ENCODE measurements at regions not wholly inside any gene's neighbourhood (a gene's known extent, or its start where the extent isn't known, plus 50 kb on each side); places are given as distances from the start of the nearest gene placed in this dataset.

DNA sequence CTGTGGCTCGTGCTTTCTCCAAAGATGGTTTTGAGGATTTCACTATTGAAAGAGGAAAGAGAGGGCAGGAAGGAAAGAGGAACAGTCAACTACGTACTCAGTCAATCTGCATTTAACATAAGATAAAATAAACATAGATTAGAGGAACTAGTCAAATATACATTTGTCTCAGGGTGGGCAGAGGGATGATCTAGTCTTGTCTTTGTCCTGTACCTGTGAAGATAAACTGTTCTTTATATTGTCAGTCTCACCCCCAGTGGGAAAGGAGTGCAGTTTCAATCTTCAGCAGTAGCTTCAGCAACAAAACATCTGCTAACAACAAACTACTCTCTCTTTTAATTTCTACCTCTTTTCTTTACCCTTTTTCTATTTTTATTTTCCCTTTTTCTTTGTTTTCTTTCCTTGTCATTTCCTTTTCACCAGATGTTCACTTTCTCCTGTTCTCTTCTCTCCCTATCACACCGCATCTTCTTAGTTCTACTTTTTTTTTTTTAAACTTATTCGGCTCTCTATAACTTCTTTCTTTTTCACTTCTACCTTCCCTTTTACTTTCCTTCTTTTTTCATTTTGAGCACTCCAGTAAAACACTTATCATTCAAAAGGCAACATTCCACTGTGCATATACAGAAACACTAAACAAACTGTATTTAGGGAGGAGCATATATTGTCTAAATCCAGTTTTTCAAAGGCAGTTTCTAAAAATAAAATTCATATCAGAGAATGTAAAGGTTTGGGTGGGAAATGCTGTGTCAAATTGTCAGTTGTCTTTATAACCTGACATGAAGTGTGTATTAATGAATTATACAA lies 51.4 kb upstream of the GUCY1A1 start:
- Mint-ChIP-seq H3K36me3 (ENCODE audit: insufficient read depth in 1 of 3, low read depth in 3 of 3) (no peaks in the 10 kb centered on the region), H3K4me1 (no peaks in the 10 kb centered on the region), H3K9me3 (no peaks in the 10 kb centered on the region; a peak in 1 of 5 replicates), H3K27me3 (ENCODE audit: low read depth) (peaks cover 5% of the 10 kb centered on the region), H3K4me3 (no peak overlapping the region), H3K27ac (no peak overlapping the region)
- Histone ChIP-seq H4K8ac (replicated peaks; ENCODE audit: insufficient read length, low read depth, low read length) (no peak overlapping the region), H3K14ac (ENCODE audit: insufficient read depth, low read length) (no peak overlapping the region), H3K4me1 (ENCODE audit: insufficient read depth, low read length) (no peaks in the 10 kb centered on the region), H3K79me2 (ENCODE audit: insufficient read depth, low read length) (no peaks in the 10 kb centered on the region), H3K23me2 (ENCODE audit: insufficient read length, low read depth, low read length, poor library complexity, severe bottlenecking) (no peaks in the 10 kb centered on the region), H2BK15ac (ENCODE audit: low read depth, low read length) (no peak overlapping the region), H4K20me1 (ENCODE audit: control insufficient read depth, insufficient read depth, insufficient read length) (no peaks in the 10 kb centered on the region), H3K18ac (ENCODE audit: insufficient read length, low read depth, low read length) (no peak overlapping the region), H3K9me3 (ENCODE audit: control insufficient read depth, low read depth, low read length) (no peaks in the 10 kb centered on the region), H3K79me1 (ENCODE audit: insufficient read depth, low read depth, low read length, poor library complexity, severe bottlenecking) (no peaks in the 10 kb centered on the region), H3T11ph (ENCODE audit: low read length) (no peak overlapping the region), H4K5ac (ENCODE audit: insufficient read length, low read depth, low read length) (no peak overlapping the region), H4K91ac (ENCODE audit: insufficient read length, low read depth, low read length) (no peak overlapping the region), H2BK20ac (ENCODE audit: low read depth, low read length, poor library complexity, severe bottlenecking) (no peak overlapping the region), H2AFZ (ENCODE audit: low read length) (no peak overlapping the region), H3K27me3 (ENCODE audit: insufficient read depth, low read length) (no peaks in the 10 kb centered on the region), H3K27ac (ENCODE audit: insufficient read length, low read depth, low read length) (no peak overlapping the region), H2BK5ac (ENCODE audit: insufficient read length, low read length) (no peak overlapping the region), H3K4ac (ENCODE audit: low read depth, low read length) (no peak overlapping the region), H3K23ac (ENCODE audit: insufficient read length, low read depth, low read length) (no peak overlapping the region), H3K9ac (ENCODE audit: extremely low read depth, insufficient read length, low read length) (no peak overlapping the region), H2BK120ac (ENCODE audit: low read depth, low read length, poor library complexity, severe bottlenecking) (no peak overlapping the region), H3K56ac (ENCODE audit: insufficient read length, low read depth, low read length) (no peak overlapping the region), H2BK12ac (ENCODE audit: insufficient read length, low read depth, low read length) (no peak overlapping the region), H3K4me2 (ENCODE audit: insufficient read depth, insufficient read length, low read length) (no peak overlapping the region), H2AK5ac (ENCODE audit: insufficient read length, low read length) (no peak overlapping the region)
- TF ChIP-seq, protein P1, sequence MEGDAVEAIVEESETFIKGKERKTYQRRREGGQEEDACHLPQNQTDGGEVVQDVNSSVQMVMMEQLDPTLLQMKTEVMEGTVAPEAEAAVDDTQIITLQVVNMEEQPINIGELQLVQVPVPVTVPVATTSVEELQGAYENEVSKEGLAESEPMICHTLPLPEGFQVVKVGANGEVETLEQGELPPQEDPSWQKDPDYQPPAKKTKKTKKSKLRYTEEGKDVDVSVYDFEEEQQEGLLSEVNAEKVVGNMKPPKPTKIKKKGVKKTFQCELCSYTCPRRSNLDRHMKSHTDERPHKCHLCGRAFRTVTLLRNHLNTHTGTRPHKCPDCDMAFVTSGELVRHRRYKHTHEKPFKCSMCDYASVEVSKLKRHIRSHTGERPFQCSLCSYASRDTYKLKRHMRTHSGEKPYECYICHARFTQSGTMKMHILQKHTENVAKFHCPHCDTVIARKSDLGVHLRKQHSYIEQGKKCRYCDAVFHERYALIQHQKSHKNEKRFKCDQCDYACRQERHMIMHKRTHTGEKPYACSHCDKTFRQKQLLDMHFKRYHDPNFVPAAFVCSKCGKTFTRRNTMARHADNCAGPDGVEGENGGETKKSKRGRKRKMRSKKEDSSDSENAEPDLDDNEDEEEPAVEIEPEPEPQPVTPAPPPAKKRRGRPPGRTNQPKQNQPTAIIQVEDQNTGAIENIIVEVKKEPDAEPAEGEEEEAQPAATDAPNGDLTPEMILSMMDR (conservative IDR thresholded peaks at IDR 0.05) = no peak
- 100% methylated on average over 1 of the region's 4 CpGs for WGBS (ENCODE audit: extremely low coverage, insufficient read length, low lambda C conversion rate)
- DNase-seq = no peak

Data from H9 (cell line).